ENCODE measurements at regions not wholly inside any gene's neighbourhood (a gene's known extent, or its start where the extent isn't known, plus 50 kb on each side); places are given as distances from the start of the nearest gene placed in this dataset.

DNA sequence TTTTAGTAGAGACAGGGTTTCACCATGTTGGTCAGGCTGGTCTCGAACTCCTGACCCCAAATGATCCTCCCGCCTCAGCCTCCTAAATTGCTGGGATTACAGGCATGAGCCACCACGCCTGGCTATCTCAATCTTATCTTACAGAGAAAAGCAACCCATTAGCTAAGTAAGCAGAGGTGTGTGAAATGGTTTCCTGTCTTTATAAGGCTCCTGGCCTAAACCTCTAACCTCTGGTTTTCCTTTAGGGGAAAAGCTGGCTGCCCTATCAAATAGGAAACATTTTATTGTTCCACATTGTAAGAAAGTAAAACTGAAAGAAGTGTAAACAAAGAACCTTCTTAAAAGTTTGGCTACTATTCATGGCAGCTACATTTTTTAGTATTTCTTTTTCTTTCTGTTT is 78.3 kb upstream of the MORC3 start:
- TF ChIP-seq ZNF274 (IDR thresholded peaks at IDR 0.05; ENCODE audit: low read depth, low read length) (no peak), YY1 (IDR thresholded peaks at IDR 0.05; ENCODE audit: insufficient read depth, insufficient read length) (no peak)

All from NT2/D1 (cell line).